Aorta (tissue), 5 donors: ENCODE measurements at regions not wholly inside any gene's neighbourhood (a gene's known extent, or its start where the extent isn't known, plus 50 kb on each side); places are given as distances from the start of the nearest gene placed in this dataset.
"Not testable (repeated sequence)": the region's sequence is repeated elsewhere in the genome, so short reads cannot be mapped to it uniquely, and the experiment has no call there.

Source experiments
- ATAC-seq: fragments of 200-7000 bp; cut with Tn5 transposase; one replicate; pipeline ENCODE4 v1.9.1; 2022; ENCODE audit warnings: moderate library complexity; ENCODE audit not compliant: low FRiP score
- DNase-seq, 2 donors: peaks; one replicate each; pipeline ENCODE4 v3.0.0-alpha.2; 2020
- H3K27ac ChIP-seq, 2 donors: one replicate each; pipeline ENCODE4 v1.5.1; 2013; ENCODE audit warnings: low read length in 2 of 2, mild to moderate bottlenecking in 2 of 2, moderate library complexity in 2 of 2, control low read depth in 1 of 2, inconsistent platforms in 1 of 2, low read depth in 1 of 2
- H3K27me3 ChIP-seq, 2 donors: one replicate each; pipeline ENCODE4 v1.6.1; 2013; ENCODE audit warnings: control low read depth in 1 of 2, low read length in 1 of 2, mild to moderate bottlenecking in 1 of 2, moderate library complexity in 1 of 2; ENCODE audit not compliant: insufficient read depth in 2 of 2, control insufficient read depth in 1 of 2
- H3K36me3 ChIP-seq, 2 donors: one replicate each; pipeline ENCODE4 v1.6.1; 2013; ENCODE audit warnings: control low read depth in 1 of 2, low read length in 1 of 2, mild to moderate bottlenecking in 1 of 2; ENCODE audit not compliant: insufficient read depth in 2 of 2, control insufficient read depth in 1 of 2
- H3K4me1 ChIP-seq, 2 donors: one replicate each; pipeline ENCODE4 v1.6.1; 2013; ENCODE audit warnings: low read length in 2 of 2, control low read depth in 1 of 2, mild to moderate bottlenecking in 1 of 2, moderate library complexity in 1 of 2; ENCODE audit not compliant: insufficient read depth in 2 of 2, control insufficient read depth in 1 of 2
- H3K4me3 ChIP-seq, 2 donors: one replicate each; pipeline ENCODE4 v1.5.1; 2013; ENCODE audit warnings: low read length in 2 of 2, control low read depth in 1 of 2, mild to moderate bottlenecking in 1 of 2
- H3K9me3 ChIP-seq: one replicate; pipeline ENCODE4 v1.6.1; 2013; ENCODE audit warnings: mild to moderate bottlenecking, low read length; ENCODE audit not compliant: control insufficient read depth
- WGBS, 2 donors: extraction: QIAGEN DNeasy Blood & Tissue Kit; methylation state at CpG; one replicate each; pipeline ENCODE4 v1.1.7; 2013; 5-methylcytosine and 5-hydroxymethylcytosine counted together
- intact Hi-C, 2 donors: fragments of 100-400 bp; cut with DNase I; formaldehyde crosslinking; loops; one replicate each; pipeline versions ENCODE4 v1.14.2 to v1.15.0; 2022
- donor health status: healthy with polysubstance abuse.
- donor health status: Bipolar disorder and iron deficiency.
- donor health status: DM: no; HTN: no; CAD: no.
- donor health status: DM: no; HTN: no; CAD: no.
- donor health status: DM: yes; HTN: yes; CAD: no.

GRCh38 chr12:105522166-105522825, 191.8 kb downstream of the C12orf75 start:
- intact Hi-C loops: no loop called here
- no peak for ATAC-seq
- Histone ChIP-seq H3K9me3 (no peaks in the 10 kb centered on the region), H3K36me3 (no peaks in the 10 kb centered on the region), H3K27me3 (no peaks in the 10 kb centered on the region), H3K4me1 (peaks cover 8 to 9% of the 10 kb centered on the region in 2 donors), H3K27ac (no peak overlapping the region), H3K4me3 (no peak overlapping the region)
- DNase-seq: no peak
- 78 to 80% methylated on average over 4 of the region's 4 CpGs for WGBS, 2 donors

GRCh38 chr12:105523164-105524057, 192.9 kb downstream of the C12orf75 start:
- no peaks in the 10 kb centered on the region for H3K9me3 ChIP-seq
- 10 to 13% methylated on average over 16 of the region's 16 CpGs for WGBS, 2 donors
- intact Hi-C loops: no loop called here
- no peak overlapping the region for H3K4me3 ChIP-seq
- H3K4me1 ChIP-seq: peaks cover 8 to 9% of the 10 kb centered on the region in 2 donors
- peak; percentile 85 for ATAC-seq
- peak; percentile 90 to 93 for DNase-seq
- H3K36me3 ChIP-seq: no peaks in the 10 kb centered on the region
- H3K27me3 ChIP-seq: no peaks in the 10 kb centered on the region
- H3K27ac ChIP-seq: peak overlapping the region in 1 of 2 donors; percentile 81

GRCh38 chr12:105524961-105525360, 194.5 kb downstream of the C12orf75 start:
- no peak for ATAC-seq
- no peak overlapping the region for H3K27ac ChIP-seq
- H3K27me3 ChIP-seq: no peaks in the 10 kb centered on the region
- no peak for DNase-seq
- H3K9me3 ChIP-seq: no peaks in the 10 kb centered on the region
- intact Hi-C loops: no loop called here
- H3K4me1 ChIP-seq: peaks cover 8 to 9% of the 10 kb centered on the region in 2 donors
- H3K36me3 ChIP-seq: no peaks in the 10 kb centered on the region
- WGBS, 2 donors: 92 to 94% methylated on average over 2 of the region's 2 CpGs
- H3K4me3 ChIP-seq: no peak overlapping the region

- intact Hi-C loops: no loop called here
- DNase-seq: no peak
- Histone ChIP-seq H3K27ac (no peak overlapping the region), H3K4me1 (no peaks in the 10 kb centered on the region), H3K9me3 (no peaks in the 10 kb centered on the region), H3K36me3 (no peaks in the 10 kb centered on the region), H3K27me3 (no peaks in the 10 kb centered on the region), H3K4me3 (no peak overlapping the region)
- 97% methylated on average over 4 of the region's 4 CpGs for WGBS, 2 donors
- ATAC-seq: no peak
Measured at GRCh38 chr12:105534068-105534467, 203.6 kb downstream of the C12orf75 start.

- DNase-seq, H3K4me3 ChIP-seq, H3K9me3 ChIP-seq, H3K27ac ChIP-seq, H3K27me3 ChIP-seq, H3K4me1 ChIP-seq, intact Hi-C loops, ATAC-seq, H3K36me3 ChIP-seq: not testable (repeated sequence)
- WGBS, 2 donors: 51 to 73% methylated on average over 3 of the region's 3 CpGs
Measured at GRCh38 chr12:105535033-105535432, 204.5 kb downstream of the C12orf75 start.

- Histone ChIP-seq H3K4me1 (no peaks in the 10 kb centered on the region), H3K9me3 (no peaks in the 10 kb centered on the region), H3K4me3 (no peak overlapping the region), H3K27ac (no peak overlapping the region), H3K27me3 (no peaks in the 10 kb centered on the region), H3K36me3 (no peaks in the 10 kb centered on the region)
- DNase-seq (no peak), ATAC-seq (no peak)
- intact Hi-C loops: no loop called here
- WGBS, 2 donors: 46 to 62% methylated on average over 10 of the region's 10 CpGs
Measured at GRCh38 chr12:105538880-105539279, 208.4 kb downstream of the C12orf75 start.

- 60 to 72% methylated on average over 3 of the region's 3 CpGs for WGBS, 2 donors
- H3K27me3 ChIP-seq: no peaks in the 10 kb centered on the region
- no peak overlapping the region for H3K27ac ChIP-seq
- no peaks in the 10 kb centered on the region for H3K4me1 ChIP-seq
- no peak for DNase-seq
- intact Hi-C loops: no loop called here
- H3K9me3 ChIP-seq: no peaks in the 10 kb centered on the region
- ATAC-seq: no peak
- H3K36me3 ChIP-seq: no peaks in the 10 kb centered on the region
- H3K4me3 ChIP-seq: no peak overlapping the region
Measured at GRCh38 chr12:105539735-105540134, 209.2 kb downstream of the C12orf75 start.

- no peak for ATAC-seq
Measured at GRCh38 chr12:105547786-105548185, 217.3 kb downstream of the C12orf75 start.

GRCh38 chr12:105548626-105549025, 218.1 kb downstream of the C12orf75 start:
- no peak for DNase-seq
- Histone ChIP-seq H3K27me3 (no peaks in the 10 kb centered on the region), H3K9me3 (no peaks in the 10 kb centered on the region), H3K27ac (no peak overlapping the region), H3K4me3 (no peak overlapping the region), H3K36me3 (no peaks in the 10 kb centered on the region), H3K4me1 (no peaks in the 10 kb centered on the region)
- no peak for ATAC-seq
- 96 to 98% methylated on average over 3 of the region's 3 CpGs for WGBS, 2 donors
- intact Hi-C loops: no loop called here

More at GRCh38 chr12:105547786-105548185, 217.3 kb downstream of the C12orf75 start:
- Histone ChIP-seq H3K4me1 (no peaks in the 10 kb centered on the region), H3K36me3 (no peaks in the 10 kb centered on the region), H3K27me3 (no peaks in the 10 kb centered on the region), H3K9me3 (no peaks in the 10 kb centered on the region), H3K4me3 (no peak overlapping the region), H3K27ac (no peak overlapping the region)
- no peak for DNase-seq
- WGBS, 2 donors: 95 to 97% methylated on average over 3 of the region's 3 CpGs
- intact Hi-C loops: no loop called here
